ENCODE measurements at regions not wholly inside any gene's neighbourhood (a gene's known extent, or its start where the extent isn't known, plus 50 kb on each side); places are given as distances from the start of the nearest gene placed in this dataset.
"Not testable (repeated sequence)": the region's sequence is repeated elsewhere in the genome, so short reads cannot be mapped to it uniquely, and the experiment has no call there.

DNA sequence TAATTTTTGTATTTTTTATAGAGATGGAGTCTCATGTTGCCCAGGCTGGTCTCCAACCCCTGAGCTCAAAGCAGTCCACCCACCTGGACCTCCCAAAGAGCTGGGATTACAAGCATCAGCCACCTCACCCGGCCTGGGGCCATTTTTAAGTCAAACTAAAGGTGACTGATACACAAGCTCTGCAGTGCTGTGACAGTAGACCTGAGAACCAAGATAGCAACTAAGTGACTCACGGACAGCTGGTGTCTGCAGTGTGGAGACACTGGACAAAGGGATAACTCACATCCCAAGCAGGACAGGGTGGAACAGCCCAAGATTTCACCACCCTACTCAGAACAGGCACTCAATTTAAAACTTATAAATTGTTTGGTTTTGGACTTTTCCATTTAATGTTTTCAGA, 402.5 kb downstream of the CD83 start:
- Mint-ChIP-seq H3K36me3 (no peaks in the 10 kb centered on the region), H3K27ac (no peak overlapping the region), H3K4me3 (no peak overlapping the region), H3K9me3 (no peaks in the 10 kb centered on the region), H3K4me1 (no peaks in the 10 kb centered on the region), H3K27me3 (no peaks in the 10 kb centered on the region)
- DNase-seq, result no peak
- no peak for ATAC-seq
- POLR2A ChIA-PET, result no interaction called here

DNA sequence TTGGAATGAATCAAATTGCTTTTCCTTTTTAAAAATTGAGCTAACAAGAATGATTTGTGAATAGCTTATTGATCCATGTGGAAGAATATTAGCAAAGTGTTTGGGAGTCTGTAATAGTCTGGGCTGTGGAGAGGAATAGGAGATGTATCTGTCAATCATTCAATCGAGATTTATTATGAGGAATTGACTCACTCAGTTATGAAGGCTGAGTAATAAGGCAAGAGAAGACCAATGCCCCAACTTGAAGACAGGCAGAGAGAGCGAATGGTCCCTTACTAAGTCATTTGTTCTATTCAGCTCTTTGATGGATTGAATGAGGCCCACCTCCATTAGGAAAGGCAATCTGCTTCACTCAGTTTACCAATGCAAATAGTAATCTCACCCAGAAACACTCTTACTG, 403.0 kb downstream of the CD83 start:
- Mint-ChIP-seq H3K36me3 (no peaks in the 10 kb centered on the region), H3K4me1 (no peaks in the 10 kb centered on the region), H3K27me3 (no peaks in the 10 kb centered on the region), H3K27ac (no peak overlapping the region), H3K9me3 (no peaks in the 10 kb centered on the region), H3K4me3 (no peak overlapping the region)
- DNase-seq (no peak), ATAC-seq (no peak)
- POLR2A ChIA-PET, result no interaction called here

DNA sequence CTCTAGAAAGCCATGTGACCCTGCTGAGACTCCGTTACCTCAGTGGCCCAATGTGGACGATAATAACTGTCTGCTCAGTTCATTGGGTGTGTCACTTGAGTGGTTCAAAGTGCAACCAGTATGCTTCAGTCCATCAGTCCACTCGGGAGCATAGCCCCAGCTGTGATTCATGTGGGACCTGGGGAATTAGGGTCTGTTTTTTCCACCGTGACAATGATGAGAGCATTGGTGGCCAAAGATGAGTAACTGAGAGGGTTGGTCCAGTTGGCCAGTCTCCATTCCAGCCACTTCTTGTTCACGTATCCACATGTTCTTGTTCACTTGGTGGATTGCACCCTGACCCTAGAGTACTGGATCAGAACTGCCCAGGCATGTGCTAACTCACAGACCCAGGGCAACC, 403.6 kb downstream of the CD83 start:
- H3K4me1 Mint-ChIP-seq, result no peaks in the 10 kb centered on the region
- peaks cover 0 to 2% (median 0%) of the 10 kb centered on the region in 3 donors for H3K36me3 Mint-ChIP-seq
- H3K27me3 Mint-ChIP-seq, result no peaks in the 10 kb centered on the region
- DNase-seq, result no peak
- POLR2A ChIA-PET, result no interaction called here
- peaks cover 0 to under 1% (median 0%) of the 10 kb centered on the region in 9 donors for H3K9me3 Mint-ChIP-seq
- ATAC-seq, result no peak
- H3K4me3 Mint-ChIP-seq, result no peak overlapping the region
- no peak overlapping the region for H3K27ac Mint-ChIP-seq

DNA sequence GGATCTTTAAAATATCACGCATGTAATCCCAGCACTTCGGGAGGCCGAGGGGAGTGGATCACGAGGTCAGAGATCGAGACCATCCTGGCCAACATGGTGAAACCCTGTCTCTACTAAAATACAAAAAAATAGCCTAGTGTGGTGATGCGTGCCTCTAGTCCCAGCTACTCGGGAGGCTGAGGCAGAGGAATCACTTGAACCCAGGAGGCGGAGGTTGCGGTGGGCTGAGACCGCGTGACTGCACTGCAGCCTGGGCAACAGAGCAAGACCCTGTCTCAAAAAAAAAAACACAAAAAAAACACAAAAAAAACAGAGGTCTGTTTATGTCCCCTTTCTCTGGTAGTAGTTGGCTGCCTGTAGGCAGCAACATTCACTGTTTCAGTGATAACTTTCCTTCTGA, 404.3 kb downstream of the CD83 start:
- H3K27ac Mint-ChIP-seq, ATAC-seq, H3K36me3 Mint-ChIP-seq, H3K4me3 Mint-ChIP-seq, H3K4me1 Mint-ChIP-seq, POLR2A ChIA-PET, DNase-seq, H3K27me3 Mint-ChIP-seq, H3K9me3 Mint-ChIP-seq: not testable (repeated sequence)

DNA sequence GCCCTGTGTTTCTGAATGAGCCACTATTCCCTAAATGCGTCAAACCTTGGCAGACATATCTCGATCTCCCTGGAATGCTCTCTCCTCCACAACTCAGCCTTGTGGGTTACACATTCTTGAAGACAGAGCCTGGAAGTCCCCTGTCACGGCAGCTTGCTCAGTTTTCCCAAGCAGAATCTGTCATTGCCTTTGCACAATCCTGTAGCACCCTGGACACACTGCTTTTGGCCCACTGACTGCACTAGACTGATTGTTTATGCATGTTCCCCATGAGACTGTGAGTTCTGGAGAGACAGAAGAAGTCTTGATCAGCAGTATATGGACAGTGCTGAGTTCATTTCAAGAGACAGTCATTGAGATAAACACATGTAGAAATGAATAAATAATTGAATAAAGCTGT, 406.7 kb downstream of the CD83 start:
- Mint-ChIP-seq H3K27me3 (no peaks in the 10 kb centered on the region), H3K36me3 (peaks cover 0 to 18% (median 11%) of the 10 kb centered on the region in 3 donors), H3K27ac (no peak overlapping the region), H3K4me3 (no peak overlapping the region), H3K9me3 (peaks cover 2 to 18% (median 10%) of the 10 kb centered on the region in 9 donors), H3K4me1 (no peaks in the 10 kb centered on the region)
- POLR2A ChIA-PET, result no interaction called here
- no peak for DNase-seq
- no peak for ATAC-seq

DNA sequence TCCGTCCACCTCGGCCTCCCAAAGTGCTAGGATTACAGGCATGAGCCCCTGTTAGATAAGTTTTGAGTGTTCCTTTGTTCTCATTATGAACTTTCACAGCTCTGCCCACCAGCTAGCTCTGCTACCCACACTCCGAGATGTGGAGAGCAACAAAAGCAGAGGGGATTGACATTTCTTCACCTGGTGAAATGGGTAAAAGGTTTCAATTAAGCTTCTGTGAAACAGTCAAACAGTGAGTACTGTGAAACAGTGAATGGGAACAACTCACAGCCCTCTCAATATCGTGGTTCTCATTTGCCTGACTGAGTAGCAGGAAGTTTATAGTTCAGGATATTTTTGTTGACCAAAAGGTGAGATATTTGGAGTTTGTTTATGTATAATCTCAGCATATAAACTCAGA, 412.8 kb downstream of the CD83 start:
- no peak for ATAC-seq
- POLR2A ChIA-PET, result no interaction called here
- Mint-ChIP-seq H3K4me3 (no peak overlapping the region), H3K9me3 (peaks cover 2 to 18% (median 10%) of the 10 kb centered on the region in 9 donors), H3K27ac (no peak overlapping the region), H3K4me1 (peaks cover 0 to 3% (median under 1%) of the 10 kb centered on the region in 4 donors), H3K36me3 (peaks cover 0 to 18% (median 11%) of the 10 kb centered on the region in 3 donors), H3K27me3 (no peaks in the 10 kb centered on the region)
- DNase-seq, result no peak

DNA sequence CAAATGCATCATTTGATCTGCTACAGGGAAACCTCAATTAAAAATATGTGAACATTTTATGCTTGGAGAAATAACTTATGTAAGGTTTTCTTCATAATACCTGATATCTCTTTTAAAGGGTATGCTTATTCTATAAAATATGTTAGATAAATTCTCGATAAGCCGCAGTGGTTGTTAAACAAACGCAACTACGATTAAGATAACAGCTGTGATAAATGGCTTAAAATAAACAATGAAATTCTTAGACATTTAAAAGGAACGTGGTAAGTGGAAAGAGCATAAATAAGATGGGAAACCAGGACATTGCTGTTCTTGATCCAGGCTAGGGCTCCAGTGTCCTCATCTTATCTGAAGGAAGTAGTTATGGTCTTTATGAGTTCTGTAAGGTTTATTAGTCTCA, 415.9 kb downstream of the CD83 start:
- DNase-seq (no peak), ATAC-seq (no peak)
- Mint-ChIP-seq H3K4me3 (no peak overlapping the region), H3K9me3 (peaks cover 0 to 3% (median 0%) of the 10 kb centered on the region in 9 donors), H3K36me3 (no peaks in the 10 kb centered on the region), H3K4me1 (peaks cover 0 to 3% (median under 1%) of the 10 kb centered on the region in 4 donors), H3K27me3 (no peaks in the 10 kb centered on the region), H3K27ac (no peak overlapping the region)
- POLR2A ChIA-PET, result interaction anchor here (0.6 kb wide), 1 partner anchor 289 kb away, joined by 11 read pairs; no protein-coding TSS in a partner anchor

DNA sequence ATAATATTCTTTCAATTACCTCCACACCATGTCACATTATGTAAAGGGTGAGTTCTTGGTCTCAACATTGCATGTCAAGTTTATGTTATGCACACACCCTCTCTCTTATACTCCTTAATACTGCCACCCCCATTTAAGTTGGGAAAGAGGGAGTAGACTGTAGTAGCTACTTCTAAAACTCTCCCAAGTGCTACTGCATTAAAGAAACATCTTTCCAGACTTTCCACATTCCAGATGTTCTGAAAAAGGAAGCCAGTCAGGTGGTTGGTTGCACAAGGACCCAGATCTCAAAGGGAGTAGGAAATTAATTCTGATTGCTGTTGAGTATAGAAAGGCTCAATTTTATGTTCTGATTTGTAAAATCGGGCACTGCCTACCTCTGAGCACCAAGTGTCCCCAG, 419.5 kb downstream of the CD83 start:
- ATAC-seq (no peak), DNase-seq (no peak)
- Mint-ChIP-seq H3K36me3 (no peaks in the 10 kb centered on the region), H3K4me1 (peaks cover 2 to 10% (median 7%) of the 10 kb centered on the region in 4 donors), H3K27me3 (no peaks in the 10 kb centered on the region), H3K27ac (no peak overlapping the region), H3K4me3 (no peak overlapping the region), H3K9me3 (no peaks in the 10 kb centered on the region)
- POLR2A ChIA-PET, result no interaction called here

DNA sequence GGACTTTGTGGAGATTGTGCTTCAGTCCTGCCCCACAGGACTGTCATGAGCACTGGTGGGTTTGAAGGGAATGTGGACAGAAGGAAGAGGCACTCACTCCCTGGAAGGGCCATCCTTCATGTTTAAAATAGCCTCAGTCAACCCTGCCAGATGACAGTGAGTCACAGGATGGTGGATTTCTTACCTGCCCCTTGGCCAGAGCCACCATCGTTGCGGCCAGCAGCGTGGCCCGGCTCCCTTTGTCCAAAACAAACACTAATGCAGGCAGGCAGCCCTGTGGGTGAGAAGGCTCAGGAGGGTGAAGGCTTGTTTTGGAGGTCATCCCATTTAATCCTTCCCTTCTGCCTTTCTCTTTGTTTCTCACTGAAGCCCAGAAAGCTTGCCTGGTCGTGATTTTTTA, 422.7 kb downstream of the CD83 start:
- H3K36me3 Mint-ChIP-seq, result no peaks in the 10 kb centered on the region
- DNase-seq (no peak), ATAC-seq (no peak)
- no peak overlapping the region for H3K4me3 Mint-ChIP-seq
- POLR2A ChIA-PET, result no interaction called here
- no peaks in the 10 kb centered on the region for H3K27me3 Mint-ChIP-seq
- H3K9me3 Mint-ChIP-seq, result no peaks in the 10 kb centered on the region
- peaks cover 4 to 22% (median 17%) of the 10 kb centered on the region in 4 donors for H3K4me1 Mint-ChIP-seq
- H3K27ac Mint-ChIP-seq, result no peak overlapping the region

DNA sequence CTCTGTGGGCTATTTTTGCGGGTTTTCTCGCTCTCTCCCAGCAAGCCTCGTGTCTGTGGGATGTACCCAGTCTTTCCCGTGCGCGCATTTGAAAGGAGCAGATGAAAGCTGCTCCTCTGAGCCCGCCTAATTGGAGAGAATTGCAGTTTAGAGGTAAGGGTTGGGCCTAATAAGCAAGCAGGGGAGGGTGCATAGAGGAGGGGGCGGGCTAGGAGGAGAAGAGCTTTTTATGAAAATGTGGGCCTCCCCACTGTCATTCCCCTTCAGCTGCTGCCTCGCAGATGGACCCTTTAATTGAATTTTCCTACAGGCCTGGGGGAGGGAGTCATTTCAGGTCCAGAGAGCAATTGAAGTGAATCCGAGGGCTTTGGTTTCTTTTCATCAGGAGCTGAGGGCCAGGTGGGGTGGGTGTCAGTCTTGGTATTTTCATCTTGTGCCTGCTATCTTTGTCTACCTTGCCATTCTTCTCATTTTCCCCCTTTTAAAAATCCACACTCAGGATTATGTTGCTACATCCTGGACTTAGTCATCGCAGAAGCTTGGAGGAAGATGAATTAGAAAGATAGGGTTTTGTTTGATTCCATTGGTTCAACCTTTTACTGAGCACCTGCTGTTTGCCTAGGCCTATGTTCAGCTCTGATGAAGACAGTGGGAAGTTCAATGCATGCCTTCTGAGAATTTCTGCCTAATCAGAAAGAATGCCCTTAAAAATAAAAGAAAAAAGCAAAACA, 423.4 kb downstream of the CD83 start:
- no peak for ATAC-seq
- no peaks in the 10 kb centered on the region for H3K27me3 Mint-ChIP-seq
- no peak for DNase-seq
- H3K36me3 Mint-ChIP-seq, result no peaks in the 10 kb centered on the region
- H3K4me1 Mint-ChIP-seq, result peaks cover 4 to 22% (median 17%) of the 10 kb centered on the region in 4 donors
- peak overlapping the region in 2 of 10 donors; percentile 9 to 21 for H3K27ac Mint-ChIP-seq
- POLR2A ChIA-PET, result no interaction called here
- H3K9me3 Mint-ChIP-seq, result no peaks in the 10 kb centered on the region
- no peak overlapping the region for H3K4me3 Mint-ChIP-seq

DNA sequence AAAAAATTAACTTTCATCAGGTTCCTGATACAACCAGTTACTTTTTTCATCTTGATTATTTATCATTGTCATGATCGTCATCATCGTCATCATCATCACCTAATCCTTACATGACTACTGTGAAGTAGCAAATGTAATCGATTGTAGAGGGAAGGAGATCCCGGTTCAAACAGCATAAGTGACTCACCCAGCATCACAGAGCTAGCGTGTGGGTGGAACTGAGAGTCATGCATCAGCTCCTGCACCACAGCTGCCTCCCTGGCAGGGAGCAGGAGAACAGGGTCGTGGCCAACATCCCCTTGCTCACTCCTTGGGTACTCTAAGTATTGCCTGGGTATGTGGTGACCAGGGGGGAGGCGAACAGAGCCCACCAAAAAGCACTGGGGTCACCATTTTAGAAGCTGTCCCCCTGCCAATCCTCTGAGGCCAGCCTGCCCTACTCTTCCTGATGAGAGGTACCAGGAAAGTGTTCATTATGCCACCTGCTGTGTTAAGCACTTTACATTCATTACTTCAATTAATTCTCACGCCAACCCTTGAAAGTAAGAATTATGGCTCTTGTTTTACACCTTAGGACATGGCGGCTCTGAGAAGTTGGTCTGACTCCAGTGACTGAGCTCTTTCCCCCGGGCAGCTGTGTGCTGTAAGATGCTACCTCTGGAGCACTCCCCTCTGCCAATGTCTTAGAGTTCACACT, 425.2 kb downstream of the CD83 start:
- Mint-ChIP-seq H3K4me1 (peaks cover 4 to 22% (median 17%) of the 10 kb centered on the region in 4 donors), H3K4me3 (no peak overlapping the region), H3K36me3 (no peaks in the 10 kb centered on the region), H3K27ac (no peak overlapping the region), H3K9me3 (no peaks in the 10 kb centered on the region), H3K27me3 (no peaks in the 10 kb centered on the region)
- POLR2A ChIA-PET, result no interaction called here
- DNase-seq (peak in 1 of 10 donors; percentile 17), ATAC-seq (no peak)

DNA sequence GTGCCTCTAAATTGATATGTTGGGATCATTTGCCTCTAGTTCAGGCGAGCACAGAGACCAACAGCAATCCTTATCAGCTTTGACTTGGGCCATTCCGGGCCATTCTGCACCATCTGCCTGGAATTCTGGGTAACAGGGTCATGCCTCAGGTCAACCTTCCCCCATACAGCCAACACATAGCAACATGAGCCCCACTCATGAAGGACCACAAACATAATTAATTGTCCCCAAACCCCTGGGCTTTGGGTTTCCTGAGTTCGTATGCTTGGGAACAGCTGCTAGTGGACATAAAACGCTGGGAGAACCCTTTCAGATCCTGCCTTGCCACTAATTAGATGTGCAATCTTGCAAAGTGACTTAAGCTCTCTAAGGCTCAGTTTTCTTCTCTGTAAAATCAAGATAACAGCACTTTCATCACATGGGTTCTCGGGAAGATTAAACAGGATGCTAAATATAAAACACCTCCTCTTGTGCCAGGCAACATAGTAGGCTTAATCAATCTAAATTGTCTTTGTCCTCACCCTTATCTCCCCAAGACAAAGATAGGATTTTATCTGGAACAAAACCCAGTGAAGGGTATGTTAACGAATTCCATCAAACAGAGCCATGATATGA, 426.5 kb downstream of the CD83 start:
- no peaks in the 10 kb centered on the region for H3K9me3 Mint-ChIP-seq
- POLR2A ChIA-PET, result no interaction called here
- ATAC-seq, result no peak

DNA sequence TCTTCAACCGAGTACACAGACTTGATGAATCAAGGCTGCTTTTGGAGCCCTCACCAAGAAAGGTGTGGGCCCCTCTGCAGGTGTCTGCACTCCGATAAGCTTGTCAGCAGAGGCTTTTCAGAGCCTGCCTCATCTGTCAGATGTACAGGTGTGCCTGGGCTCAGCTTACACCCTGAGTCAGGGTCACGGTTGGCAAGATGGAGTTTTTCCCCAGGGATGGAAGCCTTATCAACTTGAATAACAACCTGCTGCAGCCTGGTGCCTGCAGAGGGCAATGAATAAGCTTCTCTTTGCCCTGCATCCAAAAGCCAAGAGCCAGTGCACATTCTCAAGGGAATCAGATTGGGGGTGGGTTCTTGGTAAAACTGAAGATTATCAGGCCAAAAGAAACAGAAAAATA, 427.1 kb downstream of the CD83 start:
- H3K9me3 Mint-ChIP-seq, result no peaks in the 10 kb centered on the region
- ATAC-seq, result no peak
- DNase-seq, result no peak
- POLR2A ChIA-PET, result interaction anchor here (0.7 kb wide), 1 partner anchor 18 kb away, joined by 3 read pairs; no protein-coding TSS in a partner anchor
- peak overlapping the region in 1 of 10 donors; percentile 43 for H3K27ac Mint-ChIP-seq
- no peaks in the 10 kb centered on the region for H3K36me3 Mint-ChIP-seq
- peaks cover 6 to 22% (median 17%) of the 10 kb centered on the region in 4 donors for H3K4me1 Mint-ChIP-seq
- no peak overlapping the region for H3K4me3 Mint-ChIP-seq
- H3K27me3 Mint-ChIP-seq, result no peaks in the 10 kb centered on the region

More for the DNA sequence above, 426.5 kb downstream of the CD83 start:
- Mint-ChIP-seq H3K36me3 (no peaks in the 10 kb centered on the region), H3K27me3 (no peaks in the 10 kb centered on the region), H3K4me1 (peaks cover 4 to 22% (median 17%) of the 10 kb centered on the region in 4 donors), H3K27ac (no peak overlapping the region), H3K4me3 (no peak overlapping the region)
- no peak for DNase-seq

Data from naive thymus-derived CD8-positive, alpha-beta T cell (primary cell).